HUES64 (cell line): ENCODE measurements at regions not wholly inside any gene's neighbourhood (a gene's known extent, or its start where the extent isn't known, plus 50 kb on each side); places are given as distances from the start of the nearest gene placed in this dataset.

Source experiments
- H3K27ac ChIP-seq: 2 replicates; pipeline ENCODE4 v1.7.0; 2013; ENCODE audit warnings: low read depth, low read length, inconsistent platforms
- H3K27me3 ChIP-seq: 2 replicates; pipeline ENCODE4 v1.6.1; 2013; ENCODE audit warnings: mild to moderate bottlenecking, low read length; ENCODE audit not compliant: insufficient read depth
- H3K36me3 ChIP-seq: 2 replicates; pipeline ENCODE4 v1.6.1; 2013; ENCODE audit warnings: mild to moderate bottlenecking, low read length; ENCODE audit not compliant: insufficient read depth
- H3K4me1 ChIP-seq: 2 replicates; pipeline ENCODE4 v1.6.1; 2013; ENCODE audit warnings: mild to moderate bottlenecking, low read length, moderate library complexity; ENCODE audit not compliant: insufficient read depth
- H3K4me3 ChIP-seq: 2 replicates; pipeline ENCODE4 v1.5.1; 2013; ENCODE audit warnings: mild to moderate bottlenecking, low read length, moderate library complexity
- H3K9ac ChIP-seq: 2 replicates; pipeline ENCODE4 v1.6.1; 2013; ENCODE audit warnings: mild to moderate bottlenecking, low read depth, low read length
- H3K9me3 ChIP-seq: 2 replicates; pipeline ENCODE4 v1.6.1; 2013; ENCODE audit warnings: low read depth, low read length; ENCODE audit not compliant: insufficient read depth
- WGBS: fragments of 150-250, 120-280 bp; methylation state at CpG from one replicate; pipeline ENCODE4 v1.1.7; 2013; ENCODE audit warnings: missing lambda C conversion rate; 5-methylcytosine and 5-hydroxymethylcytosine counted together

- Histone ChIP-seq H3K27me3 (no peaks in the 10 kb centered on the region), H3K9me3 (no peaks in the 10 kb centered on the region), H3K27ac (no peak overlapping the region), H3K36me3 (no peaks in the 10 kb centered on the region), H3K4me3 (no peak overlapping the region), H3K4me1 (0 out of 2 replicates have a peak, but pooled peaks cover 4% of the 10 kb centered on the region), H3K9ac (no peak overlapping the region)
- 86% methylated on average over 1 of the region's 2 CpGs for WGBS
Measured at GRCh38 chr2:48819206-48819735, 63.7 kb upstream of the LHCGR start.

- no peak overlapping the region for H3K9ac ChIP-seq
- H3K9me3 ChIP-seq, result no peaks in the 10 kb centered on the region
- no peak overlapping the region for H3K4me3 ChIP-seq
- no peaks in the 10 kb centered on the region for H3K36me3 ChIP-seq
- no CpG with 5 or more reads among the region's 1 CpG for WGBS
- no peak overlapping the region for H3K27ac ChIP-seq
- 0 out of 2 replicates have a peak, but pooled peaks cover 4% of the 10 kb centered on the region for H3K4me1 ChIP-seq
- H3K27me3 ChIP-seq, result no peaks in the 10 kb centered on the region
Measured at GRCh38 chr2:48817355-48817754, 61.8 kb upstream of the LHCGR start.

GRCh38 chr2:48812416-48812815 is 56.9 kb upstream of the LHCGR start:
- Histone ChIP-seq H3K9ac (no peak overlapping the region), H3K36me3 (no peaks in the 10 kb centered on the region), H3K9me3 (no peaks in the 10 kb centered on the region), H3K4me1 (no peaks in the 10 kb centered on the region; the same call in 1 of the 2 replicates), H3K4me3 (no peak overlapping the region), H3K27ac (no peak overlapping the region; the same call in 1 of the 2 replicates), H3K27me3 (no peaks in the 10 kb centered on the region)
- 15% methylated on average over 1 of the region's 1 CpG for WGBS

GRCh38 chr2:48808311-48808710 is 52.8 kb upstream of the LHCGR start:
- Histone ChIP-seq H3K27me3 (no peaks in the 10 kb centered on the region), H3K27ac (no peak overlapping the region), H3K36me3 (no peaks in the 10 kb centered on the region), H3K4me1 (no peaks in the 10 kb centered on the region; the same call in 1 of the 2 replicates), H3K4me3 (no peak overlapping the region), H3K9ac (no peak overlapping the region), H3K9me3 (no peaks in the 10 kb centered on the region)
- 100% methylated on average over 1 of the region's 1 CpG for WGBS
